Ishikawa (cell line): ENCODE measurements at regions not wholly inside any gene's neighbourhood (a gene's known extent, or its start where the extent isn't known, plus 50 kb on each side); places are given as distances from the start of the nearest gene placed in this dataset.

Experiments
- CEBPB ChIP-seq: IDR thresholded peaks from 2 replicates; pipeline ENCODE4 v1.6.1; 2012
- CREB1 ChIP-seq: IDR thresholded peaks from 2 replicates; pipeline ENCODE4 v1.6.1; 2012; ENCODE audit warnings: low read depth
- EP300 ChIP-seq: IDR thresholded peaks from 2 replicates; pipeline ENCODE4 v1.6.1; 2012; ENCODE audit warnings: borderline replicate concordance
- FOXM1 ChIP-seq: IDR thresholded peaks from 2 replicates; pipeline ENCODE4 v1.6.1; 2012; ENCODE audit warnings: low read depth, borderline replicate concordance
- NFIC ChIP-seq: IDR thresholded peaks from 2 replicates; pipeline ENCODE4 v1.6.1; 2012
- RAD21 ChIP-seq: IDR thresholded peaks from 2 replicates; pipeline ENCODE4 v1.6.1; 2012; ENCODE audit warnings: low read depth
- TAF1 ChIP-seq: IDR thresholded peaks from 2 replicates; pipeline ENCODE4 v1.6.1; 2012; ENCODE audit warnings: low read depth, mild to moderate bottlenecking
- TCF12 ChIP-seq: IDR thresholded peaks from 2 replicates; pipeline ENCODE4 v1.6.1; 2012; ENCODE audit warnings: low read depth
- TEAD4 ChIP-seq: IDR thresholded peaks from 2 replicates; pipeline ENCODE4 v1.6.1; 2012
- YY1 ChIP-seq: IDR thresholded peaks from 2 replicates; pipeline ENCODE4 v1.6.1; 2012; ENCODE audit warnings: low read depth
- ZBTB7A ChIP-seq: IDR thresholded peaks from 2 replicates; pipeline ENCODE4 v1.6.1; 2012; ENCODE audit warnings: low read depth
- TF ChIP-seq, protein P1 (sequence below): IDR thresholded peaks from 2 replicates; pipeline ENCODE4 v1.6.1; 2012
- TF ChIP-seq, protein P2 (sequence below): IDR thresholded peaks from 2 replicates; pipeline ENCODE4 v1.6.1; 2012
- TF ChIP-seq, protein P3 (sequence below): IDR thresholded peaks from 2 replicates; pipeline ENCODE4 v1.6.1; 2012; ENCODE audit warnings: low read depth, mild to moderate bottlenecking

DNA sequence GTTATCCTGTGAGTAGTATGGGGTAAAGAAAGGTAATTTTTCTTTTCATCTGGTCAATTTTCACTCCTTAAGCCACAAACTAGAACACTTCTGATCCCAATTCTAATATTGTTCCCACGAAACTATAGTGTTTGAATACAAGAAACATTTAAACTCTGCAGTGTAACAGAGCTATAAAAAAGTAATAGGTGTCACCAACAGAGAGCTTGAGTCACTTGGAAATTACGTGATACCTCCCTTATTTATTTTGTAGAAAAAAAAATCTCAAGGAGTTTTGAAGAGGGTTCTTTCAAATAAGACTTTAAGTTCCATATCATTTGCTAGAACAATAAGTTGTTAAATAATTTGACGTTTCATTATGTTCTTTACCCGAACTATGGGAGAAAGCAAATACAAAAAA lies 959.4 kb downstream of the JRKL start:
- TF ChIP-seq, protein P1, sequence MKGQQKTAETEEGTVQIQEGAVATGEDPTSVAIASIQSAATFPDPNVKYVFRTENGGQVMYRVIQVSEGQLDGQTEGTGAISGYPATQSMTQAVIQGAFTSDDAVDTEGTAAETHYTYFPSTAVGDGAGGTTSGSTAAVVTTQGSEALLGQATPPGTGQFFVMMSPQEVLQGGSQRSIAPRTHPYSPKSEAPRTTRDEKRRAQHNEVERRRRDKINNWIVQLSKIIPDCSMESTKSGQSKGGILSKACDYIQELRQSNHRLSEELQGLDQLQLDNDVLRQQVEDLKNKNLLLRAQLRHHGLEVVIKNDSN = no peak
- TF ChIP-seq, protein P2, sequence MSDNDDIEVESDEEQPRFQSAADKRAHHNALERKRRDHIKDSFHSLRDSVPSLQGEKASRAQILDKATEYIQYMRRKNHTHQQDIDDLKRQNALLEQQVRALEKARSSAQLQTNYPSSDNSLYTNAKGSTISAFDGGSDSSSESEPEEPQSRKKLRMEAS = no peak
- TF ChIP-seq TAF1 = no peak
- no peak for TF ChIP-seq CREB1
- no peak for TF ChIP-seq YY1
- TF ChIP-seq CEBPB = no peak
- no peak for TF ChIP-seq RAD21
- no peak for TF ChIP-seq ZBTB7A
- TF ChIP-seq, protein P3, sequence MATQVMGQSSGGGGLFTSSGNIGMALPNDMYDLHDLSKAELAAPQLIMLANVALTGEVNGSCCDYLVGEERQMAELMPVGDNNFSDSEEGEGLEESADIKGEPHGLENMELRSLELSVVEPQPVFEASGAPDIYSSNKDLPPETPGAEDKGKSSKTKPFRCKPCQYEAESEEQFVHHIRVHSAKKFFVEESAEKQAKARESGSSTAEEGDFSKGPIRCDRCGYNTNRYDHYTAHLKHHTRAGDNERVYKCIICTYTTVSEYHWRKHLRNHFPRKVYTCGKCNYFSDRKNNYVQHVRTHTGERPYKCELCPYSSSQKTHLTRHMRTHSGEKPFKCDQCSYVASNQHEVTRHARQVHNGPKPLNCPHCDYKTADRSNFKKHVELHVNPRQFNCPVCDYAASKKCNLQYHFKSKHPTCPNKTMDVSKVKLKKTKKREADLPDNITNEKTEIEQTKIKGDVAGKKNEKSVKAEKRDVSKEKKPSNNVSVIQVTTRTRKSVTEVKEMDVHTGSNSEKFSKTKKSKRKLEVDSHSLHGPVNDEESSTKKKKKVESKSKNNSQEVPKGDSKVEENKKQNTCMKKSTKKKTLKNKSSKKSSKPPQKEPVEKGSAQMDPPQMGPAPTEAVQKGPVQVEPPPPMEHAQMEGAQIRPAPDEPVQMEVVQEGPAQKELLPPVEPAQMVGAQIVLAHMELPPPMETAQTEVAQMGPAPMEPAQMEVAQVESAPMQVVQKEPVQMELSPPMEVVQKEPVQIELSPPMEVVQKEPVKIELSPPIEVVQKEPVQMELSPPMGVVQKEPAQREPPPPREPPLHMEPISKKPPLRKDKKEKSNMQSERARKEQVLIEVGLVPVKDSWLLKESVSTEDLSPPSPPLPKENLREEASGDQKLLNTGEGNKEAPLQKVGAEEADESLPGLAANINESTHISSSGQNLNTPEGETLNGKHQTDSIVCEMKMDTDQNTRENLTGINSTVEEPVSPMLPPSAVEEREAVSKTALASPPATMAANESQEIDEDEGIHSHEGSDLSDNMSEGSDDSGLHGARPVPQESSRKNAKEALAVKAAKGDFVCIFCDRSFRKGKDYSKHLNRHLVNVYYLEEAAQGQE = no peak
- TF ChIP-seq EP300 = no peak
- TF ChIP-seq TCF12 = no peak
- TF ChIP-seq NFIC = no peak
- TF ChIP-seq TEAD4 = no peak
- TF ChIP-seq FOXM1 = no peak
